ENCODE measurements at regions not wholly inside any gene's neighbourhood (a gene's known extent, or its start where the extent isn't known, plus 50 kb on each side); places are given as distances from the start of the nearest gene placed in this dataset.
"Not testable (repeated sequence)": the region's sequence is repeated elsewhere in the genome, so short reads cannot be mapped to it uniquely, and the experiment has no call there.

DNA sequence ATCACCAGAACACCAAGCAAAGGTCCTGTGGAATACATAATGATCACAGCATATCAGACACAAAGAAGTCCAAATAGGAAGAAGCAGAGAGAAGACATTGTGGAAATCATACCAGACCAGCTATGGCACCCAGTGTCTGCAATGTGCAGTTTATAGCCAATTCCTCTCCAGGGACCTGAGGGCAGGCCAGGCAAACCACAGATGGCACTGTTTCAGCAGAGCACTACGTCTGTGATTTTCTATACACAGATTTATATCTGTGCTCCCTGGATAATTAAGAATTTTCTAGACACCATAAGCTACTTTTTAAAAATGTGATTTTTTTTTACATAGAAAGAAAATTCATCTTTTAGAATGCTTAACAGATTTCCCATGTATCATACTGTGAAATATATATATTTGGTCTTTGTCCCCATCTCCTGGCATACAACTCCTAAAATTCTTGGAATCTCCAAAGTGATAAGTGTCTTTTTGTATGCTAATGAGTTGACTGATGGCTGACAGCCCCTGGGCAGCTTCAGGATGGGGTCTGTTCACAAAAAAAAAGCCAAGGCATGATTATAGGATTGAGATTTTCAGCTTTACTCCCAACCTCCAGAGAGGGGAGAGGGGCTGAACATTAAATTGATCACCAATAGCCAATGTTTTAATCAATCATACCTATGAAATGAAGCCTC, 498.1 kb downstream of the SIPA1L2 start:
- Histone ChIP-seq H3K27ac (ENCODE audit: low read depth, low read length) (no peak overlapping the region), H3K36me3 (ENCODE audit: control insufficient read depth in 1 of 2, insufficient read depth in 2 of 2, low read length in 2 of 2) (no peaks in the 10 kb centered on the region), H3K9ac (ENCODE audit: low read depth in 1 of 2, low read length in 2 of 2) (no peak overlapping the region), H3K4me3 (ENCODE audit: low read depth in 1 of 2, low read length in 2 of 2) (no peak overlapping the region), H3K9me3 (ENCODE audit: control insufficient read depth in 1 of 2, low read length in 2 of 2) (no peaks in the 10 kb centered on the region), H3K27me3 (ENCODE audit: control insufficient read depth in 1 of 2, insufficient read depth in 2 of 2, low read length in 2 of 2) (no peaks in the 10 kb centered on the region), H3K4me1 (ENCODE audit: control insufficient read depth in 1 of 2, insufficient read depth in 2 of 2, low read length in 2 of 2) (no peaks in the 10 kb centered on the region)

DNA sequence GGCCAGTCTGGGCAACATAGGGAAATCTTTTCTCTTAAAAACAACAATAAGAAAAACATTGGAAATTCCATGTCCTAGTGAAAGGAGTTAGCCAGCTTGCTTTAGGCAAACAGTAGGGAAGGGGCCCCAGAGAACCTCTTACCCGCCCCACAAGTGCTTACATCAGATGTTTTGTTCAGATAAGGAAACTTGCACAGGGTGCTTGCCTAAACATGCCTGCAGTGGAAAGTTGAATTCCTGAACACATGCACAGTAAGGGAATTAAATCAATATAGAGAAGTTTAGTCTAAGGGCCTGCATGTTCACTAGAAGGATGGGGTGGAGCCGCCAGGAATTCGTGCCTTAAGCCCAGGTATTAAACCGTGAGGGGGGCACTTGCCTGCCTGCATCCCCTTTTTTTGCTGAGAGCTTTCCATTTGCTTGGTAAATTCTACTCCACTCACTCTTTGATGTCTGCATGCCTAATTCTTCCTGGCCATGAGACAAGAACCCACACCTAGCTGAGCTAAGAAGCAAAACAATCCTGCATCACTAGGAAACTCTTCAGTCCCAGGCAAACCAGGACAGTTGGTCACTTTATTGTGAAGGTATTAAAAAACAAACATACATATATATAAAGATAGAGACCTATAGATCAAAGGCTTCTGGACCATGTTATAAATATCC, 499.0 kb downstream of the SIPA1L2 start:
- H3K9me3 ChIP-seq (ENCODE audit: control insufficient read depth in 1 of 2, low read length in 2 of 2), result no peaks in the 10 kb centered on the region
- no peaks in the 10 kb centered on the region for H3K4me1 ChIP-seq (ENCODE audit: control insufficient read depth in 1 of 2, insufficient read depth in 2 of 2, low read length in 2 of 2)
- H3K4me3 ChIP-seq (ENCODE audit: low read depth in 1 of 2, low read length in 2 of 2), result no peak overlapping the region
- no peak overlapping the region for H3K27ac ChIP-seq (ENCODE audit: low read depth, low read length)
- H3K9ac ChIP-seq (ENCODE audit: low read depth in 1 of 2, low read length in 2 of 2), result no peak overlapping the region
- H3K36me3 ChIP-seq (ENCODE audit: control insufficient read depth in 1 of 2, insufficient read depth in 2 of 2, low read length in 2 of 2), result no peaks in the 10 kb centered on the region
- H3K27me3 ChIP-seq (ENCODE audit: control insufficient read depth in 1 of 2, insufficient read depth in 2 of 2, low read length in 2 of 2), result no peaks in the 10 kb centered on the region

DNA sequence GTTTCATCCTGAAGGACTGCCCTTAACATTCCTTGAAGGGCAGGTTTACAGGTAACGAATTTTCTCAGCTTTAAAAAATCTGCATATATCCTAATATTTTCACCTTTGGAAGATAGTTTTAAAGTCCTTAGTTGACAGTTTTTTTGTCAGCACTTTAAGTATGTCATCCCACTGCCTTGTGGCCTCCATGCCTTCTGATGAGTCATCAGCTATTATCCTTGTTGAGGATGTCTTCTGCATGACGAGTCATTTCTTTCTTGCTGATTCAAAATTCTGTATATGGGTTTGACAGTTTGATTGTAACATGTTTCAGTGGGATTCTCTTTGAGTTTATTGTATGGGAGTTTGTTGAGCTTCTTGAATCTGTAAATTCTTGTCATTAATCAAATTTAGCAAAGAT, 500.6 kb downstream of the DISC1 start:
- Histone ChIP-seq H3K27me3 (ENCODE audit: control insufficient read depth in 1 of 2, insufficient read depth in 2 of 2, low read length in 2 of 2) (no peaks in the 10 kb centered on the region), H3K27ac (ENCODE audit: low read depth, low read length) (no peak overlapping the region), H3K4me1 (ENCODE audit: control insufficient read depth in 1 of 2, insufficient read depth in 2 of 2, low read length in 2 of 2) (no peaks in the 10 kb centered on the region), H3K4me3 (ENCODE audit: low read depth in 1 of 2, low read length in 2 of 2) (no peak overlapping the region), H3K36me3 (ENCODE audit: control insufficient read depth in 1 of 2, insufficient read depth in 2 of 2, low read length in 2 of 2) (no peaks in the 10 kb centered on the region), H3K9ac (ENCODE audit: low read depth in 1 of 2, low read length in 2 of 2) (no peak overlapping the region), H3K9me3 (ENCODE audit: control insufficient read depth in 1 of 2, low read length in 2 of 2) (no peaks in the 10 kb centered on the region)

DNA sequence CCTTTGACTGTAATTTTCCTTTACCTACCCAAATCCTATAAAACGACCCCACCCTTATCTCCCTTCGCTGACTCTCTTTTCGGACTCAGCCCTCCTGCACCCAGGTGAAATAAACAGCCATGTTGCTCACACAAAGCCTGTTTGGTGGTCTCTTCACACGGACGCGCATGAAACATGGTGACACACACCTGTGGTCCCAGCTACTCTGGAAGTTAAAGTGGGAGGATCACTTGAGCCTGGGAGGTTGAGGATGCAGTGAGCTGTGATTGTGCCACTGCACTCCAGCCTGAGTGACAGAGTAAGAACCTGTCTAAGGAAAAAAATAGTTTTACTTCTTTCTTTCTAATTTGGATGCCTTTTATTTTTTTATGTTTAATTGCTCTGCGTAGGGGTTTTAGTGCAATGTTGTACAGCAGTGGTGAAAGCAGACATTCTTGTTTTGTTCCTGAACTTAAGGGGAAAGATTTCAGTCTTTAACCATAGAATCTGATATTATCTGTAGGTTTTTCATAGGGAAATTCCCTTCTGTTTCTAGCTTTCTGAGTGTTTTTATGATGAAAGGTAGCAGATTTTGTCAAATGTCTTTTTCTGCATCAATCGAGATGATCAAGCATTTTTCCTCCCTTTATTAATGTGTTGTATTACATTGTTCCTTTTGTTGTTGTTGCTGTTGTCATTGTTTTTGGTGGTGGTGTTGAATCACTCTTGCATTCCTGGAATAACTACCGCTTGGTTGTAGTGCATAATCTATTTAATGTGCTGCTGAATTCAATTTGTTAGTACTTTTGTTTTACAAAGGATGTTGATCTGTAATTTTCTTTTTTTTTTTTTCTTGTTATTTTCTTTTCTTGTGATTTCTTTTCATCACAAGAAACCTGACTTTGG, 497.4 kb downstream of the DISC1 start:
- Histone ChIP-seq H3K27ac (ENCODE audit: low read depth, low read length) (no peak overlapping the region), H3K9ac (ENCODE audit: low read depth in 1 of 2, low read length in 2 of 2) (no peak overlapping the region)

DNA sequence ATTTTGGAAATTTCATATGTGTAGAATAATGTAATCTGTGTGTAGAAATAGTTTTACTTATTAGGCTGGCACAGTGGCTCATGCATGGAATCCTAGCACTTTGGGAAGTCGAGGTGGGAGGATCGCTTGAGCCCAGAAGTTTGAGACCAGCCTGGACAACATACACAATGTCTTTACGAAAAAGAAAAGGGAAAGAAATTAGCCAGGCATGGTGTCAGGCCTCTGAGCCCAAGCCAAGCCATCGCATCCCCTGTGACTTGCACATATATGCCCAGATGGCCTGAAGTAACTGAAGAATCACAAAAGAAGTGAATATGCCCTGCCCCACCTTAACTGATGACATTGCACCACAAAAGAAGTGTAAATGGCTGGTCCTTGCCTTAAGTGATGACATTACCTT, 491.3 kb downstream of the DISC1 start:
- H3K36me3 ChIP-seq (ENCODE audit: control insufficient read depth in 1 of 2, insufficient read depth in 2 of 2, low read length in 2 of 2); H3K9ac ChIP-seq (ENCODE audit: low read depth in 1 of 2, low read length in 2 of 2); H3K4me3 ChIP-seq (ENCODE audit: low read depth in 1 of 2, low read length in 2 of 2); H3K4me1 ChIP-seq (ENCODE audit: control insufficient read depth in 1 of 2, insufficient read depth in 2 of 2, low read length in 2 of 2); H3K27me3 ChIP-seq (ENCODE audit: control insufficient read depth in 1 of 2, insufficient read depth in 2 of 2, low read length in 2 of 2); H3K9me3 ChIP-seq (ENCODE audit: control insufficient read depth in 1 of 2, low read length in 2 of 2); H3K27ac ChIP-seq (ENCODE audit: low read depth, low read length): not testable (repeated sequence)

More for the DNA sequence above, 497.4 kb downstream of the DISC1 start:
- no peaks in the 10 kb centered on the region for H3K36me3 ChIP-seq (ENCODE audit: control insufficient read depth in 1 of 2, insufficient read depth in 2 of 2, low read length in 2 of 2)
- no peaks in the 10 kb centered on the region for H3K27me3 ChIP-seq (ENCODE audit: control insufficient read depth in 1 of 2, insufficient read depth in 2 of 2, low read length in 2 of 2)
- no peaks in the 10 kb centered on the region for H3K9me3 ChIP-seq (ENCODE audit: control insufficient read depth in 1 of 2, low read length in 2 of 2)
- no peaks in the 10 kb centered on the region for H3K4me1 ChIP-seq (ENCODE audit: control insufficient read depth in 1 of 2, insufficient read depth in 2 of 2, low read length in 2 of 2)
- no peak overlapping the region for H3K4me3 ChIP-seq (ENCODE audit: low read depth in 1 of 2, low read length in 2 of 2)

DNA sequence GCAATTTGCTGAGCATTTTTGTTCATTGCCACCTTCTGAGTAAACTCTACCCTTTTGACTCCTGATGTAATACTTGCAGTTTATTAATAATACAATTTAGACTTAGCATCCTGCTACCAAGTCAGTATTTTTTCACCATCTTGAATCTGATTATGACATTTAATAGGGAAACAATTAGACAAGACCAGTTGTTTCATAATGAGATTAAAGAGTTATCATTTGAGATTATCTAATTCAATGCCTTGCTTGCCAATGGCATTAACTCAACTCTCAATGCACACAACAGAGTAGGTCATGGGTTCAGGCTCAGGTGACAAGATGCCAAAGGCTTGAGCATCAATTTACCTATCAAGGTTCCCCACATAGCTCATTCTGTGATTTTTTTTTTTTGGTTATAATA, 488.4 kb downstream of the DISC1 start:
- Histone ChIP-seq H3K27ac (ENCODE audit: low read depth, low read length) (no peak overlapping the region), H3K4me1 (ENCODE audit: control insufficient read depth in 1 of 2, insufficient read depth in 2 of 2, low read length in 2 of 2) (no peaks in the 10 kb centered on the region)

DNA sequence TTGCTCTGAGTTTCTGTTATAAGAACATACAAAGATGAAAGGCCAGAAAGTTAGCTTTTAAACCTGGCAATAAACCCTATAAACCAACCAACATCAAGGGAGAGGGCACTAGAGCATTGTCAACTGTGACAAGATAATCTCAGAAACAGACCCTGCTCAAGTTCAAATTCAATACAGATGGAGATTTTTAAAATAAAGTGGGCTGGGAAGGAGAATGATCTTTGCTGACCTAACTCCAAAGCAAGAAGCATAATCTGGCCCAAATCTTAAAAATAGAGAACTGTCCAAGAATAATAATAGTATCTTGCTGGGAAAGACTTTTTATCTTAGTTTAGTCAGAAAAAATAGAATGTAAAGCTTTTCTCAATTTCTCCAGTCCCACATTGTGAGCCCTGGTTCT, 485.5 kb downstream of the DISC1 start:
- Histone ChIP-seq H3K9me3 (ENCODE audit: control insufficient read depth in 1 of 2, low read length in 2 of 2) (no peaks in the 10 kb centered on the region), H3K9ac (ENCODE audit: low read depth in 1 of 2, low read length in 2 of 2) (no peak overlapping the region), H3K4me1 (ENCODE audit: control insufficient read depth in 1 of 2, insufficient read depth in 2 of 2, low read length in 2 of 2) (no peaks in the 10 kb centered on the region), H3K36me3 (ENCODE audit: control insufficient read depth in 1 of 2, insufficient read depth in 2 of 2, low read length in 2 of 2) (no peaks in the 10 kb centered on the region), H3K27ac (ENCODE audit: low read depth, low read length) (no peak overlapping the region), H3K4me3 (ENCODE audit: low read depth in 1 of 2, low read length in 2 of 2) (no peak overlapping the region), H3K27me3 (ENCODE audit: control insufficient read depth in 1 of 2, insufficient read depth in 2 of 2, low read length in 2 of 2) (peaks cover 0 to 3% of the 10 kb centered on the region in 2 donors)

More for the DNA sequence above, 488.4 kb downstream of the DISC1 start:
- Histone ChIP-seq H3K9ac (ENCODE audit: low read depth in 1 of 2, low read length in 2 of 2) (no peak overlapping the region), H3K27me3 (ENCODE audit: control insufficient read depth in 1 of 2, insufficient read depth in 2 of 2, low read length in 2 of 2) (peaks cover 0 to 3% of the 10 kb centered on the region in 2 donors), H3K36me3 (ENCODE audit: control insufficient read depth in 1 of 2, insufficient read depth in 2 of 2, low read length in 2 of 2) (no peaks in the 10 kb centered on the region), H3K4me3 (ENCODE audit: low read depth in 1 of 2, low read length in 2 of 2) (no peak overlapping the region), H3K9me3 (ENCODE audit: control insufficient read depth in 1 of 2, low read length in 2 of 2) (no peaks in the 10 kb centered on the region)

DNA sequence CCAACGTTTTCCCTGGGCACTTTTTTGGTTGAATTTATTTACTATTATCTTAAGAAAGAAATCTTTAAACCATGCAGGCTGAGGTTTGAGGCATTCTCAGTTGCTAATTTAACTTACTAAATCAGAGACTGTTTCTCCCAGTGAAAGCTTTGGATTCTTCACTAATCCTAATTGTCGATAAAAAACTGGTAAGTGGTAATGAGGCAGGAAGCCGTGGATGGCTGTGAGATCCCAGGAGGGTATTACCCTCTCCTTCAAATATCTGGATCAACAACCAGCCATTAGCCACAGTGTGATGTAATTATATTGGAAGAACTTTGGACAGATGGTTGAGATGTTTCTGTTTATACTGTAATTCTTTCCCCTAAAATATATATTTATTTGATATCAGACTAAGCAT, 485.0 kb downstream of the DISC1 start:
- Histone ChIP-seq H3K4me3 (ENCODE audit: low read depth in 1 of 2, low read length in 2 of 2) (no peak overlapping the region), H3K27ac (ENCODE audit: low read depth, low read length) (no peak overlapping the region), H3K9me3 (ENCODE audit: control insufficient read depth in 1 of 2, low read length in 2 of 2) (no peaks in the 10 kb centered on the region), H3K9ac (ENCODE audit: low read depth in 1 of 2, low read length in 2 of 2) (no peak overlapping the region), H3K27me3 (ENCODE audit: control insufficient read depth in 1 of 2, insufficient read depth in 2 of 2, low read length in 2 of 2) (peaks cover 0 to 3% of the 10 kb centered on the region in 2 donors), H3K36me3 (ENCODE audit: control insufficient read depth in 1 of 2, insufficient read depth in 2 of 2, low read length in 2 of 2) (no peaks in the 10 kb centered on the region), H3K4me1 (ENCODE audit: control insufficient read depth in 1 of 2, insufficient read depth in 2 of 2, low read length in 2 of 2) (no peaks in the 10 kb centered on the region)

DNA sequence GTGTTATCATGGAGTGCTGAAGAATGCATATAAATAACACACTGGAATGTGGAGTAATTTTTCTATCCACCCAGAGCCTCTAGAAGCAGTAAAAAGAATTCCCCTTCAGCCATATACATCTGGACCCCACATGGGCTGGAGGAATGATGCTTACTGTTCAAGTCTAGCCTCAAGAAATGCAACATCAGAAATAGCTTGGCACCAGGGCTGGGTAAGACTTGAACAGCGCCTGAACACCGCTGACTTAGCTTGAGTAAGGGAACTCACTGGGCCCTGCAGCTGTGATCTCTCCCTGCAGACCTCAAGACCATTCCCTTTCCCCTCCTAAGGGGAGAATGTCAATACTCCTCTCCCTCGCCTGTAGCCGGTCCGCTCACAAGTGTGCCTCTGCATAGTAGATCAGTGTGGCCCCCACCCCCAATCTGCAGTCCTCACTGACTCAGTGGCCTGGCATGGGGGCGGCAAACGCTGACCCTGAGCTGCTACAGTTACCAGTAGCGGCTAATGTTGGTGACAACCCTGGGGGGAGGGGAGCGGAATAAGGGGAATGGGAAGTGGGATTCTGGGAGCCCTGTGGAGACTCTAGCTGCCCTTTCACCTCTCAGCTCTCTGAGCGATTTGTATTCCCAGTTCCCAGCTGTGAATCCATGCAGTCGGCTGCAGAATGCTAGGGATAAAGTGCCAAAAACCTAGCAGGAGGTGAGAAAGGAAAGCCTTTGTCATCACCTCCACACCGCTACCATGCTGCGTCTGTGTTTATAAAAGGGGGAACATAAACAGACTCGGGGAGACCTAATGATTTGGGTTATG, 483.9 kb downstream of the DISC1 start:
- Histone ChIP-seq H3K4me1 (ENCODE audit: control insufficient read depth in 1 of 2, insufficient read depth in 2 of 2, low read length in 2 of 2) (no peaks in the 10 kb centered on the region), H3K9ac (ENCODE audit: low read depth in 1 of 2, low read length in 2 of 2) (no peak overlapping the region), H3K9me3 (ENCODE audit: control insufficient read depth in 1 of 2, low read length in 2 of 2) (no peaks in the 10 kb centered on the region), H3K36me3 (ENCODE audit: control insufficient read depth in 1 of 2, insufficient read depth in 2 of 2, low read length in 2 of 2) (no peaks in the 10 kb centered on the region), H3K4me3 (ENCODE audit: low read depth in 1 of 2, low read length in 2 of 2) (no peak overlapping the region), H3K27ac (ENCODE audit: low read depth, low read length) (no peak overlapping the region), H3K27me3 (ENCODE audit: control insufficient read depth in 1 of 2, insufficient read depth in 2 of 2, low read length in 2 of 2) (peaks cover 0 to 3% of the 10 kb centered on the region in 2 donors)
